Colonic mucosa (tissue), 4 donors: ENCODE measurements at regions not wholly inside any gene's neighbourhood (a gene's known extent, or its start where the extent isn't known, plus 50 kb on each side); places are given as distances from the start of the nearest gene placed in this dataset.

ENCODE experiments used
- DNase-seq: peaks from one replicate; pipeline ENCODE4 v3.0.0-alpha.2; 2020
- H3K27ac ChIP-seq: fragments of 200-600 bp; one replicate; pipeline ENCODE4 v1.8.0; 2021
- H3K27me3 ChIP-seq: fragments of 200-600 bp; one replicate; pipeline ENCODE4 v1.8.0; 2021
- H3K36me3 ChIP-seq: fragments of 200-600 bp; one replicate; pipeline ENCODE4 v1.8.0; 2021
- H3K4me1 ChIP-seq: fragments of 200-600 bp; one replicate; pipeline ENCODE4 v1.8.0; 2021; ENCODE audit warnings: mild to moderate bottlenecking
- H3K4me3 ChIP-seq: fragments of 200-600 bp; one replicate; pipeline ENCODE4 v1.8.0; 2021
- H3K9ac ChIP-seq, 2 donors: one replicate each; pipeline ENCODE4 v1.7.0; 2013; ENCODE audit warnings: control low read depth in 2 of 2, low read depth in 2 of 2, low read length in 2 of 2
- H3K9me3 ChIP-seq: fragments of 200-600 bp; one replicate; pipeline ENCODE4 v1.8.0; 2021
- CTCF ChIP-seq: fragments of 200-600 bp; IDR thresholded peaks from one replicate; pipeline ENCODE4 v1.8.0; 2022; ENCODE audit warnings: antibody characterized with exemption, mild to moderate bottlenecking
- intact Hi-C: fragments of 100-400 bp; cut with DNase I; formaldehyde crosslinking; loops from one replicate; pipeline ENCODE4 v1.14.1; 2022
- donor health status: healthy.
- donor health status: DM: no; HTN: no; CAD: no.
- donor health status: DM: no; HTN: no; CAD: no.

- Histone ChIP-seq H3K36me3 (no peaks in the 10 kb centered on the region), H3K9me3 (no peaks in the 10 kb centered on the region), H3K27ac (no peak overlapping the region), H3K4me1 (no peaks in the 10 kb centered on the region), H3K9ac (no peak overlapping the region), H3K27me3 (no peaks in the 10 kb centered on the region), H3K4me3 (no peak overlapping the region)
- intact Hi-C loops = no loop called here
- TF ChIP-seq CTCF = no peak
- DNase-seq = no peak
Measured at GRCh38 chr4:141890279-141890678, 253.9 kb downstream of the IL15 start.

- Histone ChIP-seq H3K4me3 (no peak overlapping the region), H3K4me1 (no peaks in the 10 kb centered on the region), H3K27ac (no peak overlapping the region), H3K36me3 (no peaks in the 10 kb centered on the region), H3K9ac (no peak overlapping the region), H3K27me3 (no peaks in the 10 kb centered on the region), H3K9me3 (no peaks in the 10 kb centered on the region)
- TF ChIP-seq CTCF = no peak
- intact Hi-C loops = no loop called here
- no peak for DNase-seq
Measured at GRCh38 chr4:141891260-141892120, 255.1 kb downstream of the IL15 start.

- H3K4me3 ChIP-seq = no peak overlapping the region
- intact Hi-C loops = no loop called here
- no peak overlapping the region for H3K27ac ChIP-seq
- H3K9ac ChIP-seq = no peak overlapping the region
- no peaks in the 10 kb centered on the region for H3K4me1 ChIP-seq
- DNase-seq = no peak
- no peaks in the 10 kb centered on the region for H3K27me3 ChIP-seq
- no peaks in the 10 kb centered on the region for H3K36me3 ChIP-seq
- H3K9me3 ChIP-seq = no peaks in the 10 kb centered on the region
- TF ChIP-seq CTCF = no peak
Measured at GRCh38 chr4:141896687-141897086, 260.3 kb downstream of the IL15 start.

- TF ChIP-seq CTCF = no peak
- no peak overlapping the region for H3K27ac ChIP-seq
- no peak overlapping the region for H3K4me3 ChIP-seq
- no peaks in the 10 kb centered on the region for H3K27me3 ChIP-seq
- H3K9me3 ChIP-seq = no peaks in the 10 kb centered on the region
- no peaks in the 10 kb centered on the region for H3K36me3 ChIP-seq
- H3K9ac ChIP-seq = no peak overlapping the region
- intact Hi-C loops = no loop called here
- DNase-seq = no peak
- H3K4me1 ChIP-seq = no peaks in the 10 kb centered on the region
Measured at GRCh38 chr4:141898346-141898745, 262.0 kb downstream of the IL15 start.

- H3K4me3 ChIP-seq = no peak overlapping the region
- intact Hi-C loops = no loop called here
- no peaks in the 10 kb centered on the region for H3K9me3 ChIP-seq
- no peak for TF ChIP-seq CTCF
- no peaks in the 10 kb centered on the region for H3K36me3 ChIP-seq
- H3K27ac ChIP-seq = no peak overlapping the region
- no peak for DNase-seq
- no peak overlapping the region for H3K9ac ChIP-seq
- no peaks in the 10 kb centered on the region for H3K27me3 ChIP-seq
- H3K4me1 ChIP-seq = no peaks in the 10 kb centered on the region
Measured at GRCh38 chr4:141899103-141899502, 262.7 kb downstream of the IL15 start.
